ENCODE measurements at regions not wholly inside any gene's neighbourhood (a gene's known extent, or its start where the extent isn't known, plus 50 kb on each side); places are given as distances from the start of the nearest gene placed in this dataset.

- TF ChIP-seq ZNF514 (tag by site-specific recombination; IDR thresholded peaks at IDR 0.05): no peak
- no peak for TF ChIP-seq ZNF623 (tag by site-specific recombination; IDR thresholded peaks at IDR 0.05)
- no peak for TF ChIP-seq SCRT2 (tag by site-specific recombination; IDR thresholded peaks at IDR 0.05)
- TF ChIP-seq, protein P1, sequence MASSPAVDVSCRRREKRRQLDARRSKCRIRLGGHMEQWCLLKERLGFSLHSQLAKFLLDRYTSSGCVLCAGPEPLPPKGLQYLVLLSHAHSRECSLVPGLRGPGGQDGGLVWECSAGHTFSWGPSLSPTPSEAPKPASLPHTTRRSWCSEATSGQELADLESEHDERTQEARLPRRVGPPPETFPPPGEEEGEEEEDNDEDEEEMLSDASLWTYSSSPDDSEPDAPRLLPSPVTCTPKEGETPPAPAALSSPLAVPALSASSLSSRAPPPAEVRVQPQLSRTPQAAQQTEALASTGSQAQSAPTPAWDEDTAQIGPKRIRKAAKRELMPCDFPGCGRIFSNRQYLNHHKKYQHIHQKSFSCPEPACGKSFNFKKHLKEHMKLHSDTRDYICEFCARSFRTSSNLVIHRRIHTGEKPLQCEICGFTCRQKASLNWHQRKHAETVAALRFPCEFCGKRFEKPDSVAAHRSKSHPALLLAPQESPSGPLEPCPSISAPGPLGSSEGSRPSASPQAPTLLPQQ (tag by site-specific recombination; IDR thresholded peaks at IDR 0.05): no peak
- no peak for TF ChIP-seq ZNF626 (tag by site-specific recombination; IDR thresholded peaks at IDR 0.05)
- TF ChIP-seq YY1 (tag by site-specific recombination; IDR thresholded peaks at IDR 0.05): no peak
- no peak for TF ChIP-seq ZBTB1 (tag by site-specific recombination; IDR thresholded peaks at IDR 0.05)
- no peak for TF ChIP-seq ZNF76 (tag by site-specific recombination; IDR thresholded peaks at IDR 0.05; ENCODE audit: borderline replicate concordance, low read depth)
- TF ChIP-seq ZEB2 (tag by site-specific recombination; IDR thresholded peaks at IDR 0.05): no peak
- TF ChIP-seq ZNF645 (tag by site-specific recombination; IDR thresholded peaks at IDR 0.05): no peak
- TF ChIP-seq ZNF585B (tag by site-specific recombination; IDR thresholded peaks at IDR 0.05): no peak
- TF ChIP-seq ZNF555 (tag by site-specific recombination; conservative IDR thresholded peaks at IDR 0.05): no peak
- no peak for TF ChIP-seq ZNF202 (tag by site-specific recombination; IDR thresholded peaks at IDR 0.05; ENCODE audit: borderline replicate concordance)
- TF ChIP-seq ZNF350 (tag by site-specific recombination; IDR thresholded peaks at IDR 0.05): no peak
- TF ChIP-seq ZNF169 (tag by site-specific recombination; IDR thresholded peaks at IDR 0.05): no peak
- TF ChIP-seq ZNF280D (tag by site-specific recombination; IDR thresholded peaks at IDR 0.05): no peak
- ChIA-PET POLR2A (no interaction called here), CTCF (no interaction called here)
- Histone ChIP-seq H3K9me3 (ENCODE audit: control insufficient read depth, insufficient read depth, low read depth, low read length) (no peaks in the 10 kb centered on the region), H3K36me3 (ENCODE audit: control insufficient read depth in 2 of 2, insufficient read depth in 1 of 2, low read length in 2 of 2) (no peaks in the 10 kb centered on the region), H3K4me1 (ENCODE audit: control insufficient read depth, insufficient read depth, low read length) (no peaks in the 10 kb centered on the region; the same call in none of the 2 replicates), H3K4me3 (ENCODE audit: low read depth, low read length) (no peak overlapping the region), H3K27ac (ENCODE audit: extremely low read depth, low read depth, low read length) (no peak overlapping the region)
Measured at GRCh38 chr2:104561251-104561650, 292.7 kb upstream of the POU3F3 start.

DNA sequence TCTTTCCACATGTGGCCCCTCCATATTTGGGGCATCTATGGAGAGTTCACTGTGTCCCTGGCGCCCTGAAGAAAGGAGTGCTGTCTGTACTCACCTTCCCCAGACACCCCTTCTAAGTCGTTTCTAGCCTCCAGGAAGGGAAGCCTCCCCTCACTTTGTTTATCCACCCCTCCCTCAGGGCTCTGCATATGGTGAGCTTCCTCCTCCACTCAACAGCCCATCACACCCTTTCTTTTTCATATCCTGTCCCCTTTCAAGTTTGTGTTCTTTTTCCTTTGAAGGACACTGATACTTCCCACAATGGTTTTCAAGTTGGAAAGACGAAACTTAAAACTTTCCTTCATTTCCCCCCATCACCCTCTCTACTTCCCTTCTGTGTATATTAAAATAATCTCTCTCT lies 291.4 kb upstream of the POU3F3 start:
- no peaks in the 10 kb centered on the region for H3K36me3 ChIP-seq (ENCODE audit: control insufficient read depth in 2 of 2, insufficient read depth in 1 of 2, low read length in 2 of 2)
- H3K4me1 ChIP-seq (ENCODE audit: control insufficient read depth, insufficient read depth, low read length): no peaks in the 10 kb centered on the region; the same call in none of the 2 replicates
- CTCF ChIA-PET: no interaction called here
- no peak overlapping the region for H3K4me3 ChIP-seq (ENCODE audit: low read depth, low read length)
- POLR2A ChIA-PET: no interaction called here
- no peak overlapping the region for H3K27ac ChIP-seq (ENCODE audit: extremely low read depth, low read depth, low read length)
- H3K9me3 ChIP-seq (ENCODE audit: control insufficient read depth, insufficient read depth, low read depth, low read length): no peaks in the 10 kb centered on the region
- TF ChIP-seq KLF8 (tag by site-specific recombination; IDR thresholded peaks at IDR 0.05) (no peak), ZNF549 (tag by site-specific recombination; IDR thresholded peaks at IDR 0.05) (no peak), ZNF473 (tag by site-specific recombination; IDR thresholded peaks at IDR 0.05) (no peak), ZNF366 (tag by site-specific recombination; conservative IDR thresholded peaks at IDR 0.05) (no peak), ZEB2 (tag by site-specific recombination; IDR thresholded peaks at IDR 0.05) (no peak)
